ENCODE measurements at regions not wholly inside any gene's neighbourhood (a gene's known extent, or its start where the extent isn't known, plus 50 kb on each side); places are given as distances from the start of the nearest gene placed in this dataset.

DNA sequence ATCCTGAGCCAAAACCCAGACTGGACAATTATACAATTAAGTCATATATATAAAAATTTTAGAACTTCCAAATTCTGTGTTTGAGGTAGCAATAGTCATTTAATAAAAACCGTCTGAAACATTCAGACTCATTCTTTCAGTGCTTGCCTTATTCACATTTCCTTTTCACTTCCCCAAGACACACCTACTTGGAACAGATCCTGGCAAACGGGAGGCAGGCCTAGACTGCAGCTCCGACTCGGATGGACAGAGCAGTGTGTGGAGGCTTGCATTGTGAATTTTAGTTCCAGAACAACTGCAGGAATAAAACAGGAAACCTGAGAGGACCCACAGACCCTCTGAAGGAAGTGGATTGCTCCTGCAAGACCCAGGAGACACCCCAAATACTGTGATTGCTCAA, 341.4 kb downstream of the CNTN3 start:
- TF ChIP-seq, protein P1, sequence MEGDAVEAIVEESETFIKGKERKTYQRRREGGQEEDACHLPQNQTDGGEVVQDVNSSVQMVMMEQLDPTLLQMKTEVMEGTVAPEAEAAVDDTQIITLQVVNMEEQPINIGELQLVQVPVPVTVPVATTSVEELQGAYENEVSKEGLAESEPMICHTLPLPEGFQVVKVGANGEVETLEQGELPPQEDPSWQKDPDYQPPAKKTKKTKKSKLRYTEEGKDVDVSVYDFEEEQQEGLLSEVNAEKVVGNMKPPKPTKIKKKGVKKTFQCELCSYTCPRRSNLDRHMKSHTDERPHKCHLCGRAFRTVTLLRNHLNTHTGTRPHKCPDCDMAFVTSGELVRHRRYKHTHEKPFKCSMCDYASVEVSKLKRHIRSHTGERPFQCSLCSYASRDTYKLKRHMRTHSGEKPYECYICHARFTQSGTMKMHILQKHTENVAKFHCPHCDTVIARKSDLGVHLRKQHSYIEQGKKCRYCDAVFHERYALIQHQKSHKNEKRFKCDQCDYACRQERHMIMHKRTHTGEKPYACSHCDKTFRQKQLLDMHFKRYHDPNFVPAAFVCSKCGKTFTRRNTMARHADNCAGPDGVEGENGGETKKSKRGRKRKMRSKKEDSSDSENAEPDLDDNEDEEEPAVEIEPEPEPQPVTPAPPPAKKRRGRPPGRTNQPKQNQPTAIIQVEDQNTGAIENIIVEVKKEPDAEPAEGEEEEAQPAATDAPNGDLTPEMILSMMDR (IDR thresholded peaks at IDR 0.05), result no peak
- TF ChIP-seq POLR2A (IDR thresholded peaks at IDR 0.05) (no peak), POLR2AphosphoS5 (IDR thresholded peaks at IDR 0.05) (no peak)

All from breast epithelium (tissue), 3 donors.